ENCODE measurements at regions not wholly inside any gene's neighbourhood (a gene's known extent, or its start where the extent isn't known, plus 50 kb on each side); places are given as distances from the start of the nearest gene placed in this dataset.

DNA sequence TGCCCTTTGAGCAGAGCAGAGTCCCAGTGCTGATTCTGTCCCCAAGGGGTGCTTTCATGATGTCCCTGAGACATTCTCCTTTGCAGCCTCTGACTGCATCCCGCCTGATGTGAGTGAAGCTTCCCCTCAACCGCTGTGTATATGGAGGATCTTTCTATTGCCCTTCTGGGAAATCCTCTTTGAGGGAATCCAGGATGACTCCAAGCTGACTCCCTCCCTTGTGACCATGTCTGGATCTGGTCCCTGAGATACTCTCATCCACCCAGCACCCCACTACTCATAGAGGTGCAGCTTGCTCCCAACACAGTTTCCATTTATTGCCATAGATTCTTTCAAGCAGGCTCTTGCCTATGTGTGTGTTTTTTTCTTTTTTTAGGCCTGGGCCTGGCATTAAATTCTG lies 216.5 kb downstream of the SEC61B start:
- ATAC-seq (no peak), DNase-seq (ENCODE audit: extremely low read depth in 1 of 4, low spot score in 3 of 4) (no peak), FAIRE-seq (no peak)
- Histone ChIP-seq H3K9me3 (replicated peaks; ENCODE audit: control insufficient read depth, insufficient read depth, low read depth, low read length) (no peaks in the 10 kb centered on the region), H3K4me1 (replicated peaks in 1 of 2; ENCODE audit: control insufficient read depth in 2 of 2, insufficient read depth in 2 of 2, low read length in 2 of 2) (no peaks in the 10 kb centered on the region; a peak in 1 of 5 replicates), H3K4me3 (no peak overlapping the region), H3K36me3 (ENCODE audit: control insufficient read depth, insufficient read depth, low read length) (no peaks in the 10 kb centered on the region), H3K9me1 (ENCODE audit: control insufficient read depth, insufficient read depth, low read length) (no peaks in the 10 kb centered on the region), H2AFZ (ENCODE audit: low read depth, low read length) (no peak overlapping the region), H3K4me2 (ENCODE audit: insufficient read depth, low read length) (no peak overlapping the region), H4K20me1 (replicated peaks; ENCODE audit: control insufficient read depth, insufficient read depth, low read length) (no peaks in the 10 kb centered on the region), H3K27me3 (ENCODE audit: control insufficient read depth in 2 of 2, insufficient read depth in 2 of 2, low read length in 2 of 2) (peaks cover 5% of the 10 kb centered on the region in 2 experiments; a peak in 2 of 5 replicates), H3K79me2 (ENCODE audit: control insufficient read depth, insufficient read depth, low read length) (no peaks in the 10 kb centered on the region), H3K9ac (ENCODE audit: insufficient read depth in 1 of 2, low read depth in 2 of 2, low read length in 2 of 2) (no peak overlapping the region), H3K27ac (ENCODE audit: extremely low read depth, low read depth, low read length) (no peak overlapping the region)
- WGBS (ENCODE audit: insufficient coverage, low coverage, missing lambda C conversion rate), result 0% methylated on average over 2 of the region's 2 CpGs
- TF ChIP-seq GTF2E2 (tag; IDR thresholded peaks at IDR 0.05) (no peak), KDM4B (IDR thresholded peaks at IDR 0.05; ENCODE audit: borderline replicate concordance in 2 of 2, low read depth in 1 of 2) (no peak)
- TF ChIP-seq, protein P1, sequence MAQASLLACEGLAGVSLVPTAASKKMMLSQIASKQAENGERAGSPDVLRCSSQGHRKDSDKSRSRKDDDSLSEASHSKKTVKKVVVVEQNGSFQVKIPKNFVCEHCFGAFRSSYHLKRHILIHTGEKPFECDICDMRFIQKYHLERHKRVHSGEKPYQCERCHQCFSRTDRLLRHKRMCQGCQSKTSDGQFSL (CRISPR knock-in tag; IDR thresholded peaks at IDR 0.05), result no peak
- TF ChIP-seq, protein P1 (tag; IDR thresholded peaks at IDR 0.05), result no peak
- no TSS peak for BruUV-seq (replicated peaks)
- CTCF ChIA-PET (ENCODE audit: low intra/inter-chr PET ratio), result no interaction called here
- in situ Hi-C loops (cut with MboI), result no loop called here
- intact Hi-C loops (cut with micrococcal nuclease), result no loop called here
- POLR2A ChIA-PET, result no interaction called here

DNA sequence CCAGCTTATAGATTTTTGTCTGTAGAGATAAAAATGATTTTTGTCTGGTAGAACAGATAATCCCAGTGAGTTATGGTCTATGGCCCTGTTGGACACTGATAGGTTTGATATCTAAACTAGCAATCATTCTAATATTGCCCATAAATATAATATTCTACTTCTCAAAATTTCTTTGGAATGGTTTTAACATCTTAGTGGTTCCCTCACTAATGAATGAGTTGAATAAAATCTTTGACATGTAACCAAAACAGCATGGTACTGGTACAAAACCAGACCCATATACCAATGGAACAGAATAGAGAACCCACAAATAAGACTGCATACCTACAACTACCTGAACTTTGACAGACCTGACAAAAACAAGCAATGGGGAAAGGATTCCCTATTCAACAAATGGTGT lies 219.7 kb downstream of the SEC61B start:
- FAIRE-seq, result no peak
- no peaks in the 10 kb centered on the region for H3K4me1 ChIP-seq (replicated peaks in 1 of 2; ENCODE audit: control insufficient read depth in 2 of 2, insufficient read depth in 2 of 2, low read length in 2 of 2)
- ChIA-PET POLR2A (no interaction called here), CTCF (ENCODE audit: low intra/inter-chr PET ratio) (no interaction called here)
- no peak overlapping the region for H3K4me2 ChIP-seq (ENCODE audit: insufficient read depth, low read length)
- intact Hi-C loops (cut with micrococcal nuclease), result no loop called here
- no peaks in the 10 kb centered on the region for H3K79me2 ChIP-seq (ENCODE audit: control insufficient read depth, insufficient read depth, low read length)
- no TSS peak for BruUV-seq (replicated peaks)
- no peaks in the 10 kb centered on the region for H3K36me3 ChIP-seq (ENCODE audit: control insufficient read depth, insufficient read depth, low read length)
- no peaks in the 10 kb centered on the region for H4K20me1 ChIP-seq (replicated peaks; ENCODE audit: control insufficient read depth, insufficient read depth, low read length)
- no peak for ATAC-seq
- peaks cover under 1 to 9% of the 10 kb centered on the region in 2 experiments; a peak in 3 of 5 replicates for H3K27me3 ChIP-seq (ENCODE audit: control insufficient read depth in 2 of 2, insufficient read depth in 2 of 2, low read length in 2 of 2)
- no peak overlapping the region for H3K9ac ChIP-seq (ENCODE audit: insufficient read depth in 1 of 2, low read depth in 2 of 2, low read length in 2 of 2)
- H3K4me3 ChIP-seq, result no peak overlapping the region
- H2AFZ ChIP-seq (ENCODE audit: low read depth, low read length), result no peak overlapping the region
- no peaks in the 10 kb centered on the region for H3K9me3 ChIP-seq (replicated peaks; ENCODE audit: control insufficient read depth, insufficient read depth, low read depth, low read length)
- no peaks in the 10 kb centered on the region for H3K9me1 ChIP-seq (ENCODE audit: control insufficient read depth, insufficient read depth, low read length)
- no peak for DNase-seq (ENCODE audit: extremely low read depth in 1 of 4, low spot score in 3 of 4)
- no peak overlapping the region for H3K27ac ChIP-seq (ENCODE audit: extremely low read depth, low read depth, low read length)
- in situ Hi-C loops (cut with MboI), result no loop called here
- TF ChIP-seq NR4A1 (CRISPR knock-in tag; IDR thresholded peaks at IDR 0.05) (no peak), NR4A1 (tag; IDR thresholded peaks at IDR 0.05) (no peak), ZNF197 (CRISPR knock-in tag; IDR thresholded peaks at IDR 0.05; ENCODE audit: low read depth) (no peak)
